HepG2 (cell line): ENCODE measurements at regions not wholly inside any gene's neighbourhood (a gene's known extent, or its start where the extent isn't known, plus 50 kb on each side); places are given as distances from the start of the nearest gene placed in this dataset.

Source experiments
- HOXD1 ChIP-seq: sonication (generic); formaldehyde crosslinking; IDR thresholded peaks from 2 replicates; pipeline ENCODE4 v1.5.0; 2020; ENCODE audit warnings: missing genetic modification reagents
- JUN ChIP-seq: sonication (generic); formaldehyde crosslinking; IDR thresholded peaks from 2 replicates; pipeline ENCODE4 v1.4.0; 2020; ENCODE audit warnings: mild to moderate bottlenecking, missing genetic modification reagents

DNA sequence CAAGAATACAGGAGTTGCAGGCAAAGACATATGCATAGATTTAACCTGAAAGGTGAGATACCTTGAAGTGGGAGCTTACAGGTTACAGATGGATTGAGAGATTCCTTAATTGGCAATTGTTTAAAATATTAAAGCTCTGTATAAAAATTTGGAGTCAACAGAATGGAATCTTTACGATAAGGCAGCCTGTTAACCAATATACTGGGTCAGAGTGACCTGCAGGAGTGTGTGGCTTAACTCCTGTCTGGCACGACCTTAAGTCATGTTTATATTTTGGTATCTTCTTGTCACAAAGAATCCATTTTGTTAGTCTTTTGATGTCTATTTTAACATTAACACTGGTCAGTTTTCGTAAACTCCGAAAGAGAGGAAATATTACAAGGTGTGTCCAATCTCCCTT, 1058.2 kb upstream of the CRIM1 start:
- no peak for TF ChIP-seq JUN (CRISPR knock-in tag)
- no peak for TF ChIP-seq HOXD1 (CRISPR knock-in tag)
